ENCODE measurements at regions not wholly inside any gene's neighbourhood (a gene's known extent, or its start where the extent isn't known, plus 50 kb on each side); places are given as distances from the start of the nearest gene placed in this dataset.
"Not testable (repeated sequence)": the region's sequence is repeated elsewhere in the genome, so short reads cannot be mapped to it uniquely, and the experiment has no call there.

GRCh38 chr7:68978710-68979109 lies 619.6 kb upstream of the AUTS2 start:
- TF ChIP-seq, protein P1, sequence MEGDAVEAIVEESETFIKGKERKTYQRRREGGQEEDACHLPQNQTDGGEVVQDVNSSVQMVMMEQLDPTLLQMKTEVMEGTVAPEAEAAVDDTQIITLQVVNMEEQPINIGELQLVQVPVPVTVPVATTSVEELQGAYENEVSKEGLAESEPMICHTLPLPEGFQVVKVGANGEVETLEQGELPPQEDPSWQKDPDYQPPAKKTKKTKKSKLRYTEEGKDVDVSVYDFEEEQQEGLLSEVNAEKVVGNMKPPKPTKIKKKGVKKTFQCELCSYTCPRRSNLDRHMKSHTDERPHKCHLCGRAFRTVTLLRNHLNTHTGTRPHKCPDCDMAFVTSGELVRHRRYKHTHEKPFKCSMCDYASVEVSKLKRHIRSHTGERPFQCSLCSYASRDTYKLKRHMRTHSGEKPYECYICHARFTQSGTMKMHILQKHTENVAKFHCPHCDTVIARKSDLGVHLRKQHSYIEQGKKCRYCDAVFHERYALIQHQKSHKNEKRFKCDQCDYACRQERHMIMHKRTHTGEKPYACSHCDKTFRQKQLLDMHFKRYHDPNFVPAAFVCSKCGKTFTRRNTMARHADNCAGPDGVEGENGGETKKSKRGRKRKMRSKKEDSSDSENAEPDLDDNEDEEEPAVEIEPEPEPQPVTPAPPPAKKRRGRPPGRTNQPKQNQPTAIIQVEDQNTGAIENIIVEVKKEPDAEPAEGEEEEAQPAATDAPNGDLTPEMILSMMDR (IDR thresholded peaks at IDR 0.05; ENCODE audit: borderline replicate concordance, extremely low read depth, insufficient read depth), result no peak
- Histone ChIP-seq H3K4me3 (ENCODE audit: low read length in 3 of 3) (no peak overlapping the region), H3K9me3 (ENCODE audit: control insufficient read depth in 2 of 3, insufficient read depth in 1 of 3, low read length in 3 of 3) (peaks cover 0 to 4% (median 0%) of the 10 kb centered on the region in 3 donors), H3K9ac (ENCODE audit: low read length in 3 of 3) (no peak overlapping the region), H3K4me1 (ENCODE audit: control insufficient read depth in 2 of 3, insufficient read depth in 2 of 3, low read depth in 1 of 3, low read length in 3 of 3) (no peaks in the 10 kb centered on the region), H3K27ac (ENCODE audit: low read depth in 2 of 2, low read length in 2 of 2) (no peak overlapping the region), H3K36me3 (ENCODE audit: control insufficient read depth in 2 of 3, insufficient read depth in 3 of 3, low read length in 3 of 3) (no peaks in the 10 kb centered on the region), H3K27me3 (ENCODE audit: control insufficient read depth, insufficient read depth, low read length) (no peaks in the 10 kb centered on the region)
- intact Hi-C loops (cut with DNase I), result no loop called here
- FAIRE-seq, result no peak
- no peak for DNase-seq

- Histone ChIP-seq H3K27ac (ENCODE audit: low read depth in 2 of 2, low read length in 2 of 2) (no peak overlapping the region), H3K9me3 (ENCODE audit: control insufficient read depth in 2 of 3, insufficient read depth in 1 of 3, low read length in 3 of 3) (peaks cover 0 to 4% (median 0%) of the 10 kb centered on the region in 3 donors), H3K4me1 (ENCODE audit: control insufficient read depth in 2 of 3, insufficient read depth in 2 of 3, low read depth in 1 of 3, low read length in 3 of 3) (no peaks in the 10 kb centered on the region), H3K36me3 (ENCODE audit: control insufficient read depth in 2 of 3, insufficient read depth in 3 of 3, low read length in 3 of 3) (no peaks in the 10 kb centered on the region), H3K27me3 (ENCODE audit: control insufficient read depth, insufficient read depth, low read length) (no peaks in the 10 kb centered on the region), H3K4me3 (ENCODE audit: low read length in 3 of 3) (no peak overlapping the region), H3K9ac (ENCODE audit: low read length in 3 of 3) (no peak overlapping the region)
- intact Hi-C loops (cut with DNase I), result no loop called here
- FAIRE-seq, result no peak
- no peak for DNase-seq
- TF ChIP-seq, protein P1 (IDR thresholded peaks at IDR 0.05; ENCODE audit: borderline replicate concordance, extremely low read depth, insufficient read depth), result no peak
Observed at GRCh38 chr7:68980011-68980410, 618.3 kb upstream of the AUTS2 start.

- peak in 1 of 5 donors; percentile 8 for DNase-seq
- intact Hi-C loops (cut with DNase I); H3K4me3 ChIP-seq (ENCODE audit: low read length in 3 of 3); H3K36me3 ChIP-seq (ENCODE audit: control insufficient read depth in 2 of 3, insufficient read depth in 3 of 3, low read length in 3 of 3); H3K4me1 ChIP-seq (ENCODE audit: control insufficient read depth in 2 of 3, insufficient read depth in 2 of 3, low read depth in 1 of 3, low read length in 3 of 3); FAIRE-seq; H3K27ac ChIP-seq (ENCODE audit: low read depth in 2 of 2, low read length in 2 of 2); H3K27me3 ChIP-seq (ENCODE audit: control insufficient read depth, insufficient read depth, low read length); H3K9ac ChIP-seq (ENCODE audit: low read length in 3 of 3); H3K9me3 ChIP-seq (ENCODE audit: control insufficient read depth in 2 of 3, insufficient read depth in 1 of 3, low read length in 3 of 3): not testable (repeated sequence)
Observed at GRCh38 chr7:68980432-68980831, 617.8 kb upstream of the AUTS2 start.

GRCh38 chr7:68984306-68984705 lies 614.0 kb upstream of the AUTS2 start:
- Histone ChIP-seq H3K36me3 (ENCODE audit: control insufficient read depth in 2 of 3, insufficient read depth in 3 of 3, low read length in 3 of 3) (no peaks in the 10 kb centered on the region), H3K9me3 (ENCODE audit: control insufficient read depth in 2 of 3, insufficient read depth in 1 of 3, low read length in 3 of 3) (peaks cover 0 to 5% (median 2%) of the 10 kb centered on the region in 3 donors), H3K27me3 (ENCODE audit: control insufficient read depth, insufficient read depth, low read length) (no peaks in the 10 kb centered on the region), H3K27ac (ENCODE audit: low read depth in 2 of 2, low read length in 2 of 2) (no peak overlapping the region), H3K4me1 (ENCODE audit: control insufficient read depth in 2 of 3, insufficient read depth in 2 of 3, low read depth in 1 of 3, low read length in 3 of 3) (no peaks in the 10 kb centered on the region), H3K4me3 (ENCODE audit: low read length in 3 of 3) (no peak overlapping the region), H3K9ac (ENCODE audit: low read length in 3 of 3) (no peak overlapping the region)
- DNase-seq, result no peak
- FAIRE-seq, result no peak
- TF ChIP-seq, protein P1 (IDR thresholded peaks at IDR 0.05; ENCODE audit: borderline replicate concordance, extremely low read depth, insufficient read depth), result no peak
- intact Hi-C loops (cut with DNase I), result no loop called here

All from kidney (tissue), 13 donors.